SU-DHL-6 (cell line): ENCODE measurements at regions not wholly inside any gene's neighbourhood (a gene's known extent, or its start where the extent isn't known, plus 50 kb on each side); places are given as distances from the start of the nearest gene placed in this dataset.

ENCODE experiments used
- CTCF ChIP-seq: fragments of 200-600 bp; sonication (generic); IDR thresholded peaks from one replicate; pipeline ENCODE4 v1.5.1; 2017; ENCODE audit warnings: antibody characterized with exemption, mild to moderate bottlenecking, low read length, moderate library complexity; ENCODE audit not compliant: insufficient read depth, poor library complexity, severe bottlenecking
- EZH2phosphoT487 ChIP-seq: fragments of 200-600 bp; sonication (generic), shearing (Covaris generic); conservative IDR thresholded peaks from 2 replicates; pipeline ENCODE4 v1.6.1; 2018; ENCODE audit warnings: mild to moderate bottlenecking, antibody characterized with exemption, low read length, moderate library complexity, mixed read lengths

- no peak for TF ChIP-seq CTCF
- TF ChIP-seq EZH2phosphoT487: no peak
These were observed 125.7 kb upstream of the MYLIP start for GRCh38 chr6:16003197-16003491.
